ENCODE measurements at regions not wholly inside any gene's neighbourhood (a gene's known extent, or its start where the extent isn't known, plus 50 kb on each side); places are given as distances from the start of the nearest gene placed in this dataset.

DNA sequence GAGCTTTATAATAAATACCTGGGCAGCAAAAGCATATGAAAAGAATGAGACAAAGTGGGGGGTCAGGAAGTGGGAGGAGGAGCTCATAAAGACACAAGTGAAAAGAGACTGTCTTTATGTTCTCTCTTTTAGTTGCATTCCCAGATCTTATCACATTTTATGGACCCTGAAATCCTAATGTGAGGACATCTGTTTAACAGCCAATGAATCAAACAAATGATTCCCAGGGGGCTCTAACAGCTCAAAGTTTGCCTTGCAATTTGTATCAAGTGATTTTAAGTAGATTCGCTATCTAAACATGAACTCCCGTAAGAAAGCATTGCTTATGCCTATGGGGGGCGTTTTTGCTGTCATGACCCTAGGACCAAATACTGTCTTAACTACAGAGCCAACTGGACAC lies 332.3 kb upstream of the CNTN4 start:
- no peak for DNase-seq (ENCODE audit: low read depth)
- in situ Hi-C loops (cut with HindIII; ENCODE audit: low pct_unique_long_range_greater_than_20kb, low sequenced_read_pairs), result no loop called here

DNA sequence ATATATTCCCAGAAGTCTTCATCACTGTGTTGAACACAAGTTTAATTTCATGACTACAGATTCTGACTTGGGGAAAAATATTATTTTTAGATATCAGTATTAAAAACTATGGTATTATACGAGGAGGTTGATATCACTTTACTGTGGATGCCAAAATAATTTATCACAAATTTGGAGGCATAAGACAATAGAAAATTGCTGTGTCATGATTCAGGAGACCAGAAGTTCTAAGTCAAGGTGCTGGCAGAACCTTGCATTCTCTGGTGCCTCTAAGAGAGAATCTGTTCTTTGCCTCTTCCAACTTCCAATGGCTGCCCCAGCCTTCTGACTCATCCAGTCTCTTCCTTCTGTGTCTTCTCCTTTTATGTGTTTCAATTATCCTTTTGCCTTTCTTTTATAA lies 325.0 kb upstream of the CNTN4 start:
- no peak for DNase-seq (ENCODE audit: low read depth)
- in situ Hi-C loops (cut with HindIII; ENCODE audit: low pct_unique_long_range_greater_than_20kb, low sequenced_read_pairs), result no loop called here

DNA sequence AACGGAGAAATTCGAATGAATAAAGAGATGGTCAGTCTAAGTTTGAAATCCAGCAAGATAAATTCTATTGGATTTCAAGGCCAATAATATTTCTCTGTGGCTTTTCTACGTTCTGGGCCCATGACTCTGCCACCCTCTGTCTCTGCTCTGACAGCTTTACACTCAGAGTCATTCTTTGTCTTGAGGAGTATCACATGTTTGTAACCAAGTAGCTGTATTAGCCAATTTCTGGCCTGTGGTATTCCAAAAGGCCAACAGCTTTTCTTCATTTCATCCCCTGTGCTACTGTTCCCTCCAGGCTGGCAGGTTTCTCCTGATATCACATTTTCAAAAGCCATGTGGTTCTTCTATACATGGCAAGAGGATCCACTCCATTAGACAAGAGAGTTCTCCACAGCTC lies 324.1 kb upstream of the CNTN4 start:
- DNase-seq (ENCODE audit: low read depth), result no peak
- in situ Hi-C loops (cut with HindIII; ENCODE audit: low pct_unique_long_range_greater_than_20kb, low sequenced_read_pairs), result no loop called here

DNA sequence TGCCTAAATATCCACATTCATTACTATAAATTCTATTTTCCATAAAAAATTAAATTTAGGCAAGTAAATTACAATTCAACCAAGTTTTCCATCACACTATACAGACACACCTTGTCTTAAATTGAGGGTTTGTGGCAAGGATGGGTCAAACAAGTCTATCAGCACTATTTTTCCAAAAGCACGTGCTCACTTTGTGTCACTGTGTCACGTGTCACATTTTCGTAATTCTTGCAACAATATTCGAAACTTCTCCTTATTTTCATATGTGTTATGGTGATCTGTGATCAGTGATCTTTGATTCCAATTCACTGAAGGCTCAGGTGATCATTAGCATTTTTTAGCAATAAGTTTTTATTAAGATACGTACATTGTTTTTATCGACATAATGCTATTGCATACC lies 323.3 kb upstream of the CNTN4 start:
- DNase-seq (ENCODE audit: low read depth), result no peak
- in situ Hi-C loops (cut with HindIII; ENCODE audit: low pct_unique_long_range_greater_than_20kb, low sequenced_read_pairs), result no loop called here

DNA sequence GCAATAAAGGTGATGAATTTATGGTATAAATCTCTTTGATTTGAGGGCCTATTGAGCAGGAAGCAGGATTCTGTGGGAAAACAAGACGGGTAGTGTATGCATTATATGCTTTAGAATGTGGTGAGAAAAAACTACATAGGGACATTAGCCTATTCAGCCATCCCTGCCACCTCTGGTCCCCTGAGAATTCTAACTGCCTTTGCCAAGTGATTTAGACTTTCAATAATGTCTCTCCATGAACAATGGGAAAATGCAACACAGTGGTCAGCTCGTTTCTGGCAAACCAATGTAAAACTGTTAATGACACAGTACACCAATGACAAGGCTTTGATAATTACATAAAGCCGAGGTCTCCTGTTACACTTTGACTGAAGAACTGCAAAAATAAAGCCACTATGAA lies 314.7 kb upstream of the CNTN4 start:
- no peak for DNase-seq (ENCODE audit: low read depth)
- in situ Hi-C loops (cut with HindIII; ENCODE audit: low pct_unique_long_range_greater_than_20kb, low sequenced_read_pairs), result no loop called here

DNA sequence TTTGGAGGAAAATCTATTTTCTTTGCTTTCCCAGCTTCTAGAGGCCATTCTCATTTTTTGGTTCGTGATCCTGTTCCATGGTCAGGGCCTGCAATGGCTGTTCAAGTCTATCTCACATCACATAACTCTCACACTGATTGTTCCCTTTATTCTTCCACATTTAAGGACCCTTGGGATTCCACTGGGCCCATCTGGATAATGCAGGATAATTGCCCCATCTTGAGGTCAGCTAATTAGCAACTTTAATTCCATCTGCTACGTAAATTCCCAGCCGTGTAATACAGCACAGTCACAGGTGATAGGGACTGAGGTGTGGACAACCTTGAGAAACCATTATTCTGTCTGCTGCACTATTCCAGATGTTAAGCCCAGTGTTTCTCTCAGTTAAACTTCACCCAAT lies 311.6 kb upstream of the CNTN4 start:
- in situ Hi-C loops (cut with HindIII; ENCODE audit: low pct_unique_long_range_greater_than_20kb, low sequenced_read_pairs), result no loop called here

DNA sequence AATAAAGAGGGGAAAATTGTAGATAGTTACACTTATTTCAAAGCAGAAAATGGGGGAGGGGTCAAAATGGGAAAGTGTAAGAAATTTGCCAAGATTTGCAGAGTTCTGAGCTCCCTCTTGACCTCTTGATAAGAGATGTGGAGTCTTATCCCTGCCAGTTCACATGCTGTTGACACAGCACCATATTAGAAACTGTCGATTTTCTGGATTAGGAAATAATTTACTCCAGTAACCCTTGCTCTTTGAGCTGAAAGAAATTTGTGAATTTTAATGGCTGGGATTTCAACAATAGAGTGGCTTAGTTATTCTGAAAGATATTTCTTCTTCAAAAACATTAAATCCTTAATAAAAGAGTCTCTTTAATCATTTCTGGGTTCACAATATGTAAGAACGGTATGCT lies 306.2 kb upstream of the CNTN4 start:
- DNase-seq (ENCODE audit: low read depth), result no peak
- in situ Hi-C loops (cut with HindIII; ENCODE audit: low pct_unique_long_range_greater_than_20kb, low sequenced_read_pairs), result no loop called here

More for the DNA sequence above, 311.6 kb upstream of the CNTN4 start:
- no peak for DNase-seq (ENCODE audit: low read depth)

DNA sequence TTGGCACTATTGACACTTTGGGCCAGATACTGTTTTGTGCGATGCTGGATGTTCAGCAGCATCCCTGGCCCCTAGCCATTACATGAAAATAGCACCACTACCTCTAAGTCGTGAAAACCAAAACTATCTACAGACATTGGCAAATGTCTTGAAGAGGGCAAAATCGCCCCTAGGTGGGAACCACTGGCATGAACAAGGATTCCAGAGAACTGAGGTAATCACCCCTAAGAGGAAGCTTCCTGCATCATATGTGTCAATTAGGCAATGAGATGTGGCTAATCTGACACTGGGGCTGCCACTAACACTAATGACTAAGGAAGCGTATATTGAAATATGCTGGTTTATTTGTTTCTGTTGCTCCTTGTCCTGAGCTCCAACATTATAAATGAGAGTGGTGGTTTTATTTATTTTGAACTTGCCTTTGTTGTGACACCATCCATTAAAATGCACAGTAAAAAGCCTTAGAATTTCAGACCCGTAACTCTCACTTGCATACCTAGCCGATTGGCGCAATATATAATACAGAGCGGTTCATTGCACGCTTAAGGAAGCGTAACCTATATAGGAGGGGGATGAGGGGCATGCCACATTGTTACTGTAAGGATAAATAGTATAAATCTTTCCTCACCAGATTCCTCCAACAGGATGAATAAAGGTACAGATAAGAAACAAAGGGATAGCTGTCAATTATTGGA lies 299.8 kb upstream of the CNTN4 start:
- in situ Hi-C loops (cut with HindIII; ENCODE audit: low pct_unique_long_range_greater_than_20kb, low sequenced_read_pairs), result no loop called here
- DNase-seq (ENCODE audit: low read depth), result peak; percentile 89

DNA sequence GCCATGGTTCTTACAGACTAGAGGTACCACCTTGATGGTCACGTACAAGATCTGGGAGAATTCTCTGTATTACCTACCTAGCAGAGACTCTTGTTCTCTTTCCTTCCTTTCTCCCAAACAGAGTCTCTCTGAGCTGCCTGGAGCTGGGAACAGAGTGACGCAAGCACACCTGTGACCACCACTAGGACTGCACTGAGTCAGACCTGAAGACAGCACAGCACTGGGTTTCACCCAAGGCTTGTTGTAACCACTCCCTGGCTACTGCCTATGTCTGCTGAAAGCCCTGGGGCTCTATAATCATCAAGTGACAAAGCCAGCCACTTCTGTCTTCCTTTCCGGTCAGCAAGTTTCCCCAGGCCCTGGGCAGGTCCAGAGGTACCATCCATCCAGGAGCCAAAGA lies 293.3 kb upstream of the CNTN4 start:
- in situ Hi-C loops (cut with HindIII; ENCODE audit: low pct_unique_long_range_greater_than_20kb, low sequenced_read_pairs), result no loop called here
- DNase-seq (ENCODE audit: low read depth), result no peak

DNA sequence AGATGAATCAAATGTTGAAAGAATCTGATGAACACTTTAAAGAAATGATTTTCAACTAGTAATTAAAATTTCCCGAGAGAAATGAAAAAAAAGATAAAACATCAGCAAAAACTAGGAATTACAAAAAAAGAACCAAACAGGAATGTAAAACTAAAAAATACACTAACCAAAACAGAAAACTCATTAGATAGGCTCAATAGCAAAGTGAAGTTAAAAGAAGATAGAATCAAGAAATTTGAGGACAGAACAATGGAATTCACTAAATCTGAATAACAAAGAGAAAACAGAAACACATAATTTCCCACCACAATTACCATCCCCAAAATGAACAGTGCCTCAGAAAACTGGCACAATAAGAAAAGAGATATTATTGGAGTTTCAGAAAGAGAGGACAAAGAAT lies 290.1 kb upstream of the CNTN4 start:
- in situ Hi-C loops (cut with HindIII; ENCODE audit: low pct_unique_long_range_greater_than_20kb, low sequenced_read_pairs), result no loop called here
- DNase-seq (ENCODE audit: low read depth), result no peak

DNA sequence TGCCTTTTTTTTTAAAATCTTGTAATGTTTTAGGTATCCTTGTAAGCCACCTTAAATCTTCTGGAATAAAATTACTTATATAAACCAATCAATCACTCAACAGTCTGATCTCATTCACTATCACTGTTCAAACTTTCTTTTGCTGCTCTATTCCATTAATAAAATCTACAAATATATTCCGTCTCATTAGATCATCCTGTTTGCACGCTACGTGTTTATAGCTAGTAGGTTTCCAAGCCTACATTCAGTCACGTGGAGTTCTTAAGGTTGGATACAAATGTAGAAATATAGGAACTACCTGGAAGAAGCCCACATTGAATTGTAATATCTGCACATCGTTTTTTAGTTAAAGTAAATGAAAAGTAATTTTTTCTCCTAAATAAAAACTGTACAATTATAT lies 274.8 kb upstream of the CNTN4 start:
- in situ Hi-C loops (cut with HindIII; ENCODE audit: low pct_unique_long_range_greater_than_20kb, low sequenced_read_pairs), result no loop called here
- no peak for DNase-seq (ENCODE audit: low read depth)

DNA sequence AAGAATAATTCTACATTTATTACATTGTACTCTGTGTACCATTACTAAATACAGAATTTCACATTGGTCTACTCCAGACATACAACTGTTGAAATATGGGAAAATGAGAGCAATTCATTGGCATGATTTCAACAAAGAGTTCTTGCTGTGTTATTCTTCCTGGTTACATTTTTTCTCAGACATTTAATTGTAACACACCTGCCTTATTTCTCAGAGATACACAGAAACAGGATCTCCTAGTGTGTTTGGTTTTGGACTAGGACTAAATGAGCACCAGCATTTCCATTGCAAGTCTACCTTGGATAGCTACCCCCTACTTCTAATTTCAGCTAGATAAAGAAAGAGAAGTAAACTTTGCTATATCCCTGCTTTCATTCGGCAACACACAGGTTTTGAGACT lies 274.3 kb upstream of the CNTN4 start:
- in situ Hi-C loops (cut with HindIII; ENCODE audit: low pct_unique_long_range_greater_than_20kb, low sequenced_read_pairs), result no loop called here
- no peak for DNase-seq (ENCODE audit: low read depth)

DNA sequence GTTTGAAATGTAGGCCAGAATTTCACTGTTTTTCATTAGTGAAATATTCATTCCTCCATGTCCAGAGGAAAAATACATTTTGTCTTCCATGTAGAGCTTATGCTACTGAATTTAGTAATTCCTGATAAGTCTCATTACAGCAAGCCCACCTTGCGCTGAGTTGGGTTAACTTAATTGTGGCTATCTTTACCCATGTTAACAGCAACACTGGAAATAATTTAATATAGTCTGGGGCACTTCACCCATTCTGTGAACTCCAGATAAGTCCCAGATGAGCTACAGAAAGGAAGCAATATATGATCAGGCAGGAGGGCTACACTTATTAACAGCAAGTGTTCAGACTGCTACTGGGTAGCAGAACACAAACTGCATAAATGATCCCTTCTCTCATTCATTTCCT lies 270.1 kb upstream of the CNTN4 start:
- in situ Hi-C loops (cut with HindIII; ENCODE audit: low pct_unique_long_range_greater_than_20kb, low sequenced_read_pairs), result no loop called here
- DNase-seq (ENCODE audit: low read depth), result no peak

DNA sequence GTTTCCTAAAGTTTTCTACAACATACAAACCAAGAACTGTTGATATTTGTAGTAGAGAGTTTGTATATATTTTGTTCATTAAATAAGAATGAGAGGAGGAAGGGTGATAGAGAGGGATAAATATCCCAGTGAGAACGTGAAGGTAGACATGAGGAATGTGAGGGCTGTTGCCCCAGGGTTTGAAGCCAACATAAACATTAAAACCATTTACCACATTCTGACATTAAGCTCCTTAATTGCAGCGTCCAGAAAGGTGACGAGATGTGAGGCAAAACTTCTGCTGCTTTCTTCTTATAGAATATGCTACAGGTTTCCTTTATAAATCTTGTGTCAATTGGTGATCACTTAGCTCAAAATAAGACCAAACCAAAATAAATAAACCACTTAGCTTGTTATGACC lies 267.8 kb upstream of the CNTN4 start:
- in situ Hi-C loops (cut with HindIII; ENCODE audit: low pct_unique_long_range_greater_than_20kb, low sequenced_read_pairs), result no loop called here

DNA sequence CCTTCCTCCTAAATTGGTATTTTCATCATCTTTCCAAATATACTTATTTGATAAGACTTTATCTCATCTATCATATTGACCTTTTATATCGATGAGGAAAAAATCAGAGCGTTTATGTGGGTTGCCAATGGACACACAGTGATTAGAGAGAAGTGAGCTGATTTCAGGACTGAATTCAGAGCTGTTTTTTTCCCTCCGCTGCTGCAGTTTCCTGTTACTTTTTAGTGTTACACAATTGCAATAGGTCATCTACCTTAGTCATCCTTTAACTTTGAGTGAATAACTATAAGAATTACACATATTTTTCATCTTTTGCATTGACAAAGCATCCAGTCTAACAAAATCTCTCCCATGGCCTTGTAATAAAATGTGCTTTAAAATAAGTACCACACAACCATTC lies 266.3 kb upstream of the CNTN4 start:
- in situ Hi-C loops (cut with HindIII; ENCODE audit: low pct_unique_long_range_greater_than_20kb, low sequenced_read_pairs), result no loop called here

More for the DNA sequence above, 267.8 kb upstream of the CNTN4 start:
- DNase-seq (ENCODE audit: low read depth), result peak; percentile 3

DNA sequence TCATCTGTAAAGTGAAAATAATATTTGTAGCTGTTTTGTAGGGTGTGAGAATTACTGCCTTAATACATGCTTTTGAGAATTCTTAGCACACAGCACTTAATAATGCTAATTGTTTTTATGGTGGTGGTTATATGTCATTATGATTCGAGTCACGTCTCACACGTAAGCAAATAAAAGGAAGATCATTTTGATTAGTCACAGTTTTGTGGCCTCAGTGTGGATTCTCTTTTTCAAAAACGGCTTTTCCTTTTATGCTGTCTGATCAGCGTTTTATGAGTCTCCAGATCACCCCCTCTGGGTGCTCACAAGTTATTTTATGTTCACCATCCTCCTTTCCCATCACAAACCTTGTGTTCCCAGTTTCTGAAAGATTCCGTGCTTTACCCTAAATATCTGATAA lies 255.6 kb upstream of the CNTN4 start:
- in situ Hi-C loops (cut with HindIII; ENCODE audit: low pct_unique_long_range_greater_than_20kb, low sequenced_read_pairs), result no loop called here
- no peak for DNase-seq (ENCODE audit: low read depth)

More for the DNA sequence above, 266.3 kb upstream of the CNTN4 start:
- no peak for DNase-seq (ENCODE audit: low read depth)

DNA sequence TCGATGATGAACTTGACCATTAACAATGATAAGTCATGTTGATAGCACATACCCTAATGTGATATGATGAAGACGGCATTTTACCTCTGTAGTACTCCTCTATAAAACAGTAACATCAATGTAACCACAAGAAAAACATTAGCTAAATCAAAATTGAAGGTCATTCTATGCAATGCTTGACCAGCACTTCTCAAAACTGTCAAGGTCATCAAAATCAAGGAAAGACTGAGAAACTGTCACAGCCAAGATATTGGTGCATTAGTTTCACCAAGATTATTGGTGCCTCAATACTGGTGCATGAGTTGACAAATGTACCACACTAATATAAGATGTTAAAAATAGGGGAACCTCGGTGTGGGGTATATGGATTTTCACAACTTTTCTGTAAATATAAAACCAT lies 251.1 kb upstream of the CNTN4 start:
- no peak for DNase-seq (ENCODE audit: low read depth)
- in situ Hi-C loops (cut with HindIII; ENCODE audit: low pct_unique_long_range_greater_than_20kb, low sequenced_read_pairs), result no loop called here

DNA sequence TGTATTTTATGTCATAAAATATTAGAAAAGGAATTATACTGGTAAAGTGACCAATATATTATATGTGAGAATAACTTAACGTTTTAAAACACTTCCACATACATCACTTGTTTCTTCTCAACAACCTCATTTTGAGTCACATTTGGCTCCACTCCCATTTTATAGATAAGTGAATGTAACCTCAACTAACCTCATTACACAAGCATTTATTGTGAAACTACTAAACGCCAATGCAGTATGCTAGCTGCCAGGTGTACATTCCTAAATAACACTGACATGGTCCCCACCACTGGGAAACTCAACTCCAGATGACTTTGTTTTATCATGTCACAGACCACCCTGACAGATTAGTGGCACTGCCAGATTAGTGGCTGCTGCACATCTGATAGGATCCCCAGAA lies 249.7 kb upstream of the CNTN4 start:
- in situ Hi-C loops (cut with HindIII; ENCODE audit: low pct_unique_long_range_greater_than_20kb, low sequenced_read_pairs), result no loop called here
- DNase-seq (ENCODE audit: low read depth), result no peak

DNA sequence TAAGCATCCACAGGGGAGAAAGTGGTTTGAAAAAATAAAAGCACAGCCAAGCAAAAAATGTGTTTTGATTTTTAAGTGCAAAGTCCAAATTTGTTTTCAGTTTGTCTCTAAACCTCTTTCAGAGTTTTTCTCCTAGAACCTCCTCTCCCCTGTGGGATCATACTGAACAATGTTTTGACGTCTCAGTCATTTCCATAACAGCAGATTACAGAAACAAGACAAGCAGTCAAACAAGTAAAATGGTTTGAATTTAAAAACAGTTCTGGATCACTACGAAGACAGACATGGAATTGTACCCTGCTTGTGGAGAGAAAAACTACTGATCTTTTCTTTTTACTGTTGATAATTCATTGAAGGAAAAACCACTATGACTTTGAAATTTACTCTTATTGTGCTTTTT lies 245.7 kb upstream of the CNTN4 start:
- no peak for DNase-seq (ENCODE audit: low read depth)
- in situ Hi-C loops (cut with HindIII; ENCODE audit: low pct_unique_long_range_greater_than_20kb, low sequenced_read_pairs), result no loop called here

DNA sequence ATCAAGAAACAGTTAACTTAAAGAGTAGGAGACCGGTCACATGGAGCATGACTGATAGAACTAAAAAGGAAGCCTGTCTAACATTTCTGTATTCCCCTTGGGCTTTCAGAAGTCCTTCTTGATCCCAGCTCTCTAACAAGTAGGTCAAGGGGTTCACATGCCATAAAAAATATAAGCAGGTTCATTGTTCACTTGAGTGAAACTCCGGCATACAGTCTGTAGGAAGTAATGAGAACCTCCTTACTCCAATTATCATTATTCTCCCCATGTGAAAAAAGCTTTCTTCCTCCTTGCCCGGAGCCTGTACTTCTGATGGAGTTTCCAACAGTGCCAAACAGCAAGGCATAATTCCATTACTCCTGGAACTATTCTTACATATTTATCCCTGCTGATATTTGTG lies 242.8 kb upstream of the CNTN4 start:
- in situ Hi-C loops (cut with HindIII; ENCODE audit: low pct_unique_long_range_greater_than_20kb, low sequenced_read_pairs), result no loop called here

DNA sequence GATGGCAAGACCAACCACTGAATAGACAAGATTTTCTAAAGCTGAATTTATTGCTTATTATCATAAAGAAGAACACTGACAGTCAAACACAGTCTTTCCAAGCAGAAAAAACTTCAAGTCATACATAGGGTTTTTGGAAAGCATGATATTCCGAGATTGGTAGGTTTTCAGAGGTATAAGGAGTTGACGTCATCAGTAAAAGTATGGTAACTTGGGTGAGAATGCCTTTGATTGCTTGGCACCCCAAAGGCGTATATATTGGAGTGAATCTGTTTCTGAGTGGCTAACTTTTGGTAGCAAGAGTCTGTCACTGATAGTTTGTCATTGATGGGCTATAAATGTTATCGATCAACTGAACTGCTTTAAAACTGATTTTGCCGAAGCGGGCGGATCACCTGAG lies 227.9 kb upstream of the CNTN4 start:
- DNase-seq (ENCODE audit: low read depth), result no peak
- in situ Hi-C loops (cut with HindIII; ENCODE audit: low pct_unique_long_range_greater_than_20kb, low sequenced_read_pairs), result no loop called here

More for the DNA sequence above, 242.8 kb upstream of the CNTN4 start:
- DNase-seq (ENCODE audit: low read depth), result no peak

Data from Caki2 (cell line).